ENCODE measurements at regions not wholly inside any gene's neighbourhood (a gene's known extent, or its start where the extent isn't known, plus 50 kb on each side); places are given as distances from the start of the nearest gene placed in this dataset.
"Not testable (repeated sequence)": the region's sequence is repeated elsewhere in the genome, so short reads cannot be mapped to it uniquely, and the experiment has no call there.

DNA sequence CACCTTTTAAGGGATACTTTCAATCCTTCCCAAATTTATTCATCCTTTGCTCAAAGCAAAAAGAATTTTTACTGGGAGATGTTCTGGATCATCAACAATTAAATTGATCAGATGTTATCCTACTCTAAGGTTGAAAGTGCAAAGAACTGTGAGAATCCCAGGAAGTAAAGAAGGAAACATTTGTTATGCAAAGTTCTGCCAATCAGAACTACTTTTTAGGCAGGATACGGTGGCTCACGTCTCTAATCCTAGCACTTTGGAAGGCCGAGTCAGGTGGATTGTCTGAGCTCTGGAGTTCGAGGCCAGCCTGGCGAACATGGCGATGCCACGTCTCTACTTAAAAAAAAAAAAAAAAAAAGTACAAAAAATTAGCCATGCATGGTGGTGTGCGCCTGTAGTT is 882.3 kb downstream of the DIAPH3 start:
- intact Hi-C loops (cut with micrococcal nuclease): no loop called here

GRCh38 chr13:59292240-59292639 is 871.5 kb downstream of the DIAPH3 start:
- intact Hi-C loops (cut with micrococcal nuclease): not testable (repeated sequence)

DNA sequence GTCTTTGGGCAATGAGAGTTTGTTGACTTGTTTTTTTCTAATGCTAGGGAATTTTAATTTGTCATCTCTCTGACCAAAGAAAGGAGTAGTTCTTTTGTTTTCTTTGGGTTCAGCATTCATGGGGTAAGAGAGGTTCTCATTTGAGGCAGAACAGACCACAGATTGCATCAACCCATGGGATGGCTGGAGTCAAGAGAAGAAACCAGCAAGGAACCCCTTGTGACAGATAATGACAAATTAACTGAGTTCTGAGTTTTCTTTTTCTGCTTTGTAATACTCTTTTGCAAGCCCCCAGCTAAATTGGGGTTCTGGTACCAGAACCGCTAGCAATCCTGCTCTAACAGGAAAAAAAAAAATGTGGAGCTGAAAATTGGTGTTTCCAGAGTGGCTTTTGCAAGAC is 864.1 kb downstream of the DIAPH3 start:
- intact Hi-C loops (cut with micrococcal nuclease): no loop called here

DNA sequence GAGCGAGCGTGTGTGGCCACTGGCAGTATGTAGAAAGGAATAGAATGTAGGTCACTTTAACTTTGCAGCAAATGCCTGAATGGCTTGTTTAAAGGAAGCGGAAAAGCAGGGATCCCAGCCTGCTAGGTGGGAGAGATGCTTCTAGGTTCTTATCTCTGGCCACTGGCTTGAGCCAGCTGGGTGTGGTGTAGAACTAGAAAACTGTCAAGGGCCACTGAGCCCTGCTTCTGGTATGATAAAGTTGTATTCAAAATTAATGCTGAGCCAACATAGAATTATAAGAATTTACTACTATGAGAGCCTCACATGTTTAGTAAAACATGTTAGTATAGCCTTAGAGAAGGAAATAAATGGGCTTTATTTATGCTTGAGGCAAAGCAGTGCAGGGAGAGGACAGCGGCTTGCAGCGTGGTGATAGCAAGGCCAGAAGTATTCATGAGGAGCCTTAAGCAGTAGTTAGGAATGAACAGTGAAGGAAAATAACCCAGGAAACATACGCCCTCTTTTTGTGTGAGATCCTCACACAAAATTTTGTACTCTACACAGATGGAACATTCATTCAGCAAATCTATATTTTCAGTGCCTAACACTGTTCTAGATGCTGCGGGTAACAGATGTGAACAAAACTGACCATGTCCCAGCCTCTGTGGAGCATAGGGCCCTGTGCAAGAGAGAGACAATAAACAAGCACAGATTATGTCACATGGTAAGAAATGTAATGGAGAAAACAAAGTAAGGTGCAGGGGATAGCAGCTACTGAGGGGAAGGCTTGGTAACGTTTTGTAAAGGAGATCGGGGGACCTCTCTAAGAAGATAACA is 863.2 kb downstream of the DIAPH3 start:
- intact Hi-C loops (cut with micrococcal nuclease): no loop called here

DNA sequence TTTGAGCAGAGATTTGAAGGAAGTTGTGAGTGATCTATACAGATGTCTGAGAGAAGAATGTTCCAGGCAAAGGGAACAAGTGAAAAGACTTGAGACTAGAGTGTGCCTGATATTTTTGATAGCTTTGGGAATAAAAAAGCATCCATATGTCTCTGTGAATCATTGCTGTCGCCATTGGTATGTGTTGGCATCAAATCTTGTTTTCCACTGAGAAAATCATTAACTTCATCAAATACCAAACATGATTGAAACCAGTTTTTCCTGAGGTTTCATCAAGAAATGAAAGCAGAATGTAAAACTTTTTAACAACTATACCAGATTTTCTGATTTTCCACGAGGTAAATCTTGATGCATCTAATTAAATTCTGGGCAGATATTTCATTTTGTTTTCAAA is 862.6 kb downstream of the DIAPH3 start:
- intact Hi-C loops (cut with micrococcal nuclease): no loop called here

- intact Hi-C loops (cut with micrococcal nuclease): no loop called here
Measured at GRCh38 chr13:59303433-59303832, 860.3 kb downstream of the DIAPH3 start.

DNA sequence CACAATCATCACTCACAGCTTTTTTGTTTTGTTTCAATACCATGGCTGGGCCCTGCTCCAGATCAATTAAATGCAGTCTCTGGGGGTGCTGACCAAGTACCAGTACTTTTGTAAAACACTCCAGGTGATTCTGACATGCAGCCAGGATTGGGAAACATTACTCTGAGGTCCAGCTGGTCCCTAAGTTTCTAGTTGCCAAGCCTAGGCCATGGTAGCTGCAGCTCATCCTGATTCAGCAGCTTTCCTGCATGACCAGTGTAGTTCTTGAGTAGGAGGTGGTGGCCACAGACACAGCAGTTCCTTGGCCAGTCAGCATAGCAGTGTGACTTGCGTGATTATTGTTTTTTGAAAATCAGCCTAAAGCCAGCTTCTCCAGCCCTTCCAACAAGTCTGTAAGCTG is 859.1 kb downstream of the DIAPH3 start:
- intact Hi-C loops (cut with micrococcal nuclease): no loop called here

DNA sequence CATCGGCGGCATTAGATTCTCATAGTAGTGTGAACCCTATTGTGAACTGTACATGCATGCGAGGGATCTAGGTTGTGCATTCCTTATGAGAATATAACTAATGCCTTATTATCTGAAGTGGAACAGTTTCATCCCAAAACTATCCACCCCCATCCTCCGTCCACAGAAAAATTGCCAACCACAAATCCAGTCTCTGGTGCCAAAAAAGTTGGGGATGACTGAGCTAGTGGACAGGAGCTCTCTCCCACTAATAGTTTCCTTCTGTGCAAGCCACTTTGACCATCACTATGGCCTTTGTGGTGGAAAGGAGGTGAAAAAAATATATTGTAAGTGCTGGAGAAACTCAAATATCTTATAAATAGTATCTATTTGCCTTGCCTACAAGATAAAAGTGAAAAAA is 857.8 kb downstream of the DIAPH3 start:
- intact Hi-C loops (cut with micrococcal nuclease): no loop called here

- intact Hi-C loops (cut with micrococcal nuclease): no loop called here
Measured at GRCh38 chr13:59312776-59313175, 851.0 kb downstream of the DIAPH3 start.

GRCh38 chr13:59318320-59318930 is 845.3 kb downstream of the DIAPH3 start:
- intact Hi-C loops (cut with micrococcal nuclease): loop anchor here (5.0 kb wide), 1 partner anchor 1691 kb away; no protein-coding TSS in a partner anchor

GRCh38 chr13:59319276-59319675 is 844.5 kb downstream of the DIAPH3 start:
- intact Hi-C loops (cut with micrococcal nuclease): loop anchor here (5.0 kb wide), 1 partner anchor 1692 kb away; no protein-coding TSS in a partner anchor

DNA sequence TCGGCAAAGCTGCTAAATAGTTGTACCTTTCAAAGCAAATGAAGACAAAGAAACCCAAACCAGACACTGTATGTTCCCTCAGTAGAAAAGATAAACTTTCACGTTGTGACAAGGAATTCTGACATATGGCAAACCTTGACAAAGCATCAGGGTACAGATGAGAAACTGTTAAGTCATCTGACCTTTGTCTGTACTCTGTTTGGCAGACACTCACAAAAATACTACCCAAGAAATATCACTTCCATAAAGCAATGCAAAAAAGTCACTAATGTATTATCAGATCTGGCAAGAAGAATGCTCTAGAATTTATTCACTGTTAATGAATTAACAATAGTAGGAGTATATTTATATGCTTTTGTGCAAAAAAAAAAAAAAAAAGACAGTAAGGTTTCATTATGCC is 843.7 kb downstream of the DIAPH3 start:
- intact Hi-C loops (cut with micrococcal nuclease): no loop called here

- intact Hi-C loops (cut with micrococcal nuclease): not testable (repeated sequence)
Measured at GRCh38 chr13:59324401-59324800, 839.3 kb downstream of the DIAPH3 start.

- intact Hi-C loops (cut with micrococcal nuclease): no loop called here
Measured at GRCh38 chr13:59326717-59327116, 837.0 kb downstream of the DIAPH3 start.

- intact Hi-C loops (cut with micrococcal nuclease): no loop called here
Measured at GRCh38 chr13:59330764-59331163, 833.0 kb downstream of the DIAPH3 start.

- intact Hi-C loops (cut with micrococcal nuclease): no loop called here
Measured at GRCh38 chr13:59332966-59333365, 830.8 kb downstream of the DIAPH3 start.

DNA sequence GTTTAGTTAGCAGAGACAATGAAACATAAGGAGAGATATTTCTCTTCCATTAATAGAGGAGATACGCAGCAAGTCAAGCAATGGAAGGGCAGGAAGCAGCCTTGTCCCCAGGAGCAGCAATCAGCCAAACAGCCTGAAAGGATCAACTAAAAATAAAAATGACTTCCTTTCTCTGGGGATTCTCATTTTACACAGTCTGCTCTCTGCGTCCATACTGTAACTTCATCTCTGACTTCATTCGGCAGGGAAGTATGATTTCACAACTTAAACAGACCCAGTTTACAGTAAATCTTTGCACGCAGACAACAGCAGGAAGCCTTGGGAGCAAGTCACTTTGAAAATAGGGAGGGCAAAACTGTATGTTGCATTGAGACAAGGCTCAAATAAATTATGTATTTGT is 826.7 kb downstream of the DIAPH3 start:
- intact Hi-C loops (cut with micrococcal nuclease): no loop called here

- intact Hi-C loops (cut with micrococcal nuclease): no loop called here
Measured at GRCh38 chr13:59340151-59340550, 823.6 kb downstream of the DIAPH3 start.

DNA sequence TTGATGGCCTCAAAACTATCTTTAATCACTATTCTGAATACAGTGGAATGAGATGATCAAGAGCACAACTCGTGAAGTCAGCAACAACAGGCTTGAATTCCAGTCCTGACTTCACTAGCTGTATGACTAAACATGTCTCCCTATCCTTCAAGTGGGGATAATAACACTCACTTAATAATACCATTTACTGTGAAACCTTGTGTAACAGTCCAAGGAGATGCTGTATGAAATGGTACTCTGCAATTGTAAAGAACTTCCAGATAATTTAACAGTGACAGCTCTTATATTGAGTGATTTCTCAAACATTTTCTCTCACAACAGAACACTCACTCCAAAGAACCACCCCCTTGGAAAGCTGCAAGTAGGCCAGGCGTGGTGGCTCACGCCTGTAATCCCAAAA is 823.1 kb downstream of the DIAPH3 start:
- intact Hi-C loops (cut with micrococcal nuclease): no loop called here

DNA sequence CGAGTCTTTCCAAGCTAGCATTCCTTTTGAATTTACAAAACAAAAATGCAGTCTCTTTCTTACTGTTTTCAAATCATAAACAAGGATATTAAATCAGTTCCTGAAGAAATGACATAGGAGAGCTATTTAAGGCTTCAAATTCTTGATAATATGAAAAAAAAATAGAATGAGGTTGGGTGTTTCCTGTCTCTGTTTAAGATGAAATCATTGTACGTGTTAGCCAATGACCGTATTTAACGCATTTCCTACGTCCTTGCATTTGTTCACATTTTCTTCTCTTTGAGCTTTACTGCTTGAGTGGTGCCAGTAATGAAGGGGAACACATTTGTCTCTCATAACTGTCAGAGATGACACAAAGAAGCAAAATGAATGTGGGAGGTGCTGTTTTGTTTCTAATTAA is 821.3 kb downstream of the DIAPH3 start:
- intact Hi-C loops (cut with micrococcal nuclease): no loop called here

DNA sequence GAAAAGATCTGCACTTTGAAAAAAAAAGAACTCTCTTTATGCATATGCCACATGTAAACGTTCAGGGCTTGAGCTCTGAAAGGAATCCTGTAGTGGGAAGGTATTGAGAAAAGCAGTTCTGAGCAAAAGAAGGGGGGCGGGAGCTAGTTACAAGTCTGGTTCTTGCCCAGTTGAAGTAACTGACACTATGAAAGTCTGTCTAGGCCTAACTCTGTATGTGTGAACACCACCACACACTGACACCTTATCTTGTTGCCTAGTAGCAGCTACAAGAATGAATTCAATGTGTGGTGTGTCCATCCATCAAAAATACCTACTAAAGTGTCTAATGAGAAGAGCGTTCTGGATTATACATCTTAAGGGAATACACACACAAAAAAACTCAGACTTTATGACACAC is 820.6 kb downstream of the DIAPH3 start:
- intact Hi-C loops (cut with micrococcal nuclease): no loop called here

- intact Hi-C loops (cut with micrococcal nuclease): no loop called here
Measured at GRCh38 chr13:59343993-59344822, 819.5 kb downstream of the DIAPH3 start.
